HUDEP-2 (cell line): ENCODE measurements at regions not wholly inside any gene's neighbourhood (a gene's known extent, or its start where the extent isn't known, plus 50 kb on each side); places are given as distances from the start of the nearest gene placed in this dataset.

Source experiments
- DNase-seq, 76 experiments: peaks; one replicate each; lab custom pipeline; 2025; ENCODE audit not compliant: unreplicated experiment in 76 of 76; lab: John Stamatoyannopoulos, UW

DNA sequence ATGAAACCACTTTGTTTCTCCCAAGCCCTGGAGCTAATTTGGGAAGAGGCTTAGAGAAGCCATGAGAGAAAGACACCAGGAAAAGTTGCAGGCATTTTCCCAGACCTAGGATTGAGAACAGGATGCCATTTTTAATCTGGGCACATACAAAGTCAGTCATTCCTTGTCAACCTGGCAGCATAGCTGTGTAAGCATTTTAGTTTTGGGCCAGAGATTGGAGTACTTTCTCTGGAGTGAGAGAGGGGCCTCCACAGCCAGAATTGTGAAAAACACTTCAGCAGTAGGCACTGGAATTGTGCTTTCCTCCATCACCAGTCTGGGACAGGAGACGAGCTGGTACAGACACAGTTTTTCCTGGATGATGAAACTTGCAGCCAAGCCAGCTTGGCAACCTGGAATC lies 390.3 kb upstream of the DMAC1 start:
- no peak for DNase-seq

DNA sequence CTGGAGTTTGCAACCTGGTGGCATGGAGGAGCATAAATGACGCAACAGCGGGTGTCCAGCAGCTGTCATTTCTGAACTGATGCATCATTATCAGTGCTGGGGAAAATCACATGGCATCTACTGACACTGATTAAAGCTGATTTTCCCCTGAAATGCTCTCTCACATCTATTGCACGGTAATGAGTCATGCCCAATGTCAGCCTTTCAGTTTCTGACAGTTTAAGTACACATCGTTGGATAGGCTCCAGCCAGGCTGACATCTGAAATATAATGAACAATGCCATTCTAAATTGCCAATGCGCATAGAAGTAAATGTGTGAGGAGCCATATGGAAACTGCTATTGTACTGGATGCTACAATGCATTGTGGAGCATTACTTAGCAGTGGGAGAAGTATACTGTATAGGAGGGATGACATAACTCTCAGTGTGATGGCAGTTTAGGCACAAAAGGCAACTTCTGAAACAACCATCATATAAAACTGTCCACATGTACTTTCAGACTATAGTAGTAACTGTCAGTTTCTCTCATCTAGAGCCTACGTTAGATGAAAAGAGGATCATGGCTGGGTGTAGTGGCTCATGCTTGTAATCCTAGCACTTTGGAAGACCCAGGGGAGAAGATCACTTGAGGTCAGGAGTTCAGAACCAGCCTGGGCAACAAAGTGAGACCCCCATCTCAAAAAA lies 389.3 kb upstream of the DMAC1 start:
- no peak for DNase-seq

- DNase-seq, result no peak
Measured at GRCh38 chr9:8186560-8186959, 387.0 kb upstream of the DMAC1 start.

DNA sequence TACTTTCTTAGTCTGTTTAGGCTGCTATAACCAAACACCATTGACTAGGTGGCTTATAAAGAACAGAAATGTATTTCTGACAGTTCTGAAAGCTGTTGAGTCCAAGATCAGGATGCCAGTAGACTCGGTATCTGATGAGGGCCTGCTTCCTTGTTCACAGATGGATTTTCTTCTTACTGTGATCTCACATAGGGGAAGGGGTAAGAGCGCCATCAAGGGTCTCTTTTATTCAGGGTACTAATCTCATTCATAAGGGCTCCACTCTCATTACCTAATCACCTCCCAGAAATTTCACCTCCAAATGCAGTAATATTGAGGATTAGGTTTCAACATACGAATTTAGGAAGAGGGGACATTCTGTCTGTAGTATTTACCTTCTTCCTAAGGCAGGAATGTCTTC lies 384.0 kb upstream of the DMAC1 start:
- DNase-seq, result no peak

GRCh38 chr9:8179381-8180053 lies 379.9 kb upstream of the DMAC1 start:
- DNase-seq, result no peak

GRCh38 chr9:8172000-8172399 lies 372.4 kb upstream of the DMAC1 start:
- DNase-seq, result no peak

- no peak for DNase-seq
Measured at GRCh38 chr9:8168916-8169438, 369.4 kb upstream of the DMAC1 start.

- no peak for DNase-seq
Measured at GRCh38 chr9:8160787-8161186, 361.2 kb upstream of the DMAC1 start.

DNA sequence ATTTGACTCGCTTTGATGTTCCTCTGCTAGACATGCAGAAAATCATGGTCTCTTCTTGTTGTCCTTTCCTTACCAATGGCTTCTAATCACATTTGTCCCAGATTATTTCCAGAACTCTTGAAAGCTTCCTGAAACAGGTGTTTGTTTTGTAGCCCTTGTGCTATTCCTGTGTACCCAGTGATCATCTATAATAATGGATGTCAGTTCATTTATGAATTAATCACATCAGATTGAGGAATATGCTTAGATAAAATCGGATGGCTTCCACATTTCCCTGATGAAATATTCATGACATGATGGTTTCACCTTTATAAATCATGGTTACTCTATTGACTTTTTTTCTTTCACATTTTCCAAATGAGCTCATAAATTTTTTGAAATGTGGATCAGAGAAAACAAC lies 359.0 kb upstream of the DMAC1 start:
- DNase-seq, result no peak

DNA sequence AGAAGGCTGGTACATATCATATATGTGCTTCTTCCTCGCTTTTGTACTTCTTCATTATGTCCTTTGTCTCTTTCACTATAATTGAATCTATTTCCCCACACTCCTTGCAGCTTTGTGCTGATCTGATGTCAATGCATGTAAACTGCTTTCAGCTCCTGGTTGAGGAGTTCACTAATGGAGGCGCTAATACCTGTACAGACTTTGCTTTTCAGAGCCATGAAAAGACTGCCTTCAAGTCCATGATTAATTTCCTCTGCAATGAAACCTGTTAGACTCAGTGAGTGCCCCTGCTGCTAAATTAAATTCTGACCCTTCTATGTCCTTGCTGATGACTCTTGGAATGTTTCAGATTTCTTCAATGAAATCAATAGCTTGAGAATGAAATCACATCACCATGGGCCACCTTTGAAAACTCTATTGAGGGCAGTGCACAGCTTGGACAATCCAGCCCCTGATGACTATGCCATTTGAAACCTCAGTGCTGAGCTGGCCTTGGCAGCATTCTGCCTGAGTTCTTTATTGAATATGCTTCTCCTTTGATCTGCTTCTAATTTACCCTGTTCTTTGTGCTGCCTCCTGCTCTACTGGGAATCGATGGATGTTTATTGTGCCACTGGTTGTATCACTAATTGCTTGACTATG lies 358.2 kb upstream of the DMAC1 start:
- no peak for DNase-seq

GRCh38 chr9:8156346-8156745 lies 356.8 kb upstream of the DMAC1 start:
- no peak for DNase-seq

DNA sequence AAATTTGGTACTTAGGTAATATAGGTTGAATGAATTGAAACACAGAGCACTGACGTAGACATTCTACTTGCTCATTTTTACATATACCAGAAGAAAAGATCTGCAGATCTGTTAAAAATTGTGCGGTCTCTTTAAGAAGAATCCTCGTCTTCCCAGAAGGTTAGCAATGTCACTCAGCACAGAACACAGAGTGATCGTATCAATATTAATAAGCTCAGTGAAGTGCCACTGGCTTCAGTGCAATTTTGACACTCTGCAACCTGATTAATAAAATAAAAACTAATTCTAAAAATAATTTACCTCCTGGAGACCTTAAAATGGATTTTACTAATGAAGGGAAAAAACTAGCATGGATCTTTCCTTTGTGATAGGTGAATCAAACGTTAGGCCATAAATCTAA lies 356.1 kb upstream of the DMAC1 start:
- DNase-seq, result no peak

GRCh38 chr9:8143677-8144076 lies 344.1 kb upstream of the DMAC1 start:
- DNase-seq, result no peak

DNA sequence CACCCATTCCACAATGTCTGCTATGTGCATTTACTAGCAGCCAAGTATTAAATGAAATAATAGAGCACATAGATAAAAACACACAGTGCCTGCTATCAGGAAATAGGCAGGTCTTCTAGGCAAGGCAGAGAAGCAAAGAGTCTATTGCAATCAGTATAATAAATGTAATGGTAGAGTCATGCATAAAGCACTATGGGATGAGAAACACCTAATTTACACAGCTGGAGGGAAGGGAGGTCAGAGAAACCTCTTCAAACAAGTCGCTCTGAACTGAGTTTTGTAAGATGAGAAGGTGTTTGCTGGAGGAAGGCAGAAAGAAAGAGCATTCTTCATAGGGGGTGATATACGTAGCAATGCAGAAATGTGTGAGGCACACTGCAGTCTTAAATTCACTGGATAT lies 341.0 kb upstream of the DMAC1 start:
- no peak for DNase-seq

- no peak for DNase-seq
Measured at GRCh38 chr9:8139756-8140155, 340.2 kb upstream of the DMAC1 start.

DNA sequence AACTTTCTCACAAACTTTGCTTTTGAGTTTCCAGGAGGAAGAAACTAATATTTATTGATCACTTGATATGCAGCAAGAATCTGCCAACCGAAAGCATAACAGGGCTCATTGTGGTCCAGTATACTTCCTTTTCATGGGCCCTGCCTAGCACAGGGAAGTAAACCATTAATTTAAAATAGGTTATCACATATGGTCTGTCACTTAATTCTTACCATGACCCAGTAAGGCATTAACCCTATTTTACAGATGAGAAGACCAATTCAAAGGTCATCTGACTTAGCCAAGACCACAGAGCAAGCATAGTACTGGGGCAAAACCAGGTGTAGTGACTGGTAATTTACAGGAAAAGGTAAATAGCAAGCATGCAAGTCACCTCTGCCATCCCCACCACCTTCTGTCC lies 336.9 kb upstream of the DMAC1 start:
- DNase-seq, result no peak

- DNase-seq, result no peak
Measured at GRCh38 chr9:8134635-8135034, 335.1 kb upstream of the DMAC1 start.

DNA sequence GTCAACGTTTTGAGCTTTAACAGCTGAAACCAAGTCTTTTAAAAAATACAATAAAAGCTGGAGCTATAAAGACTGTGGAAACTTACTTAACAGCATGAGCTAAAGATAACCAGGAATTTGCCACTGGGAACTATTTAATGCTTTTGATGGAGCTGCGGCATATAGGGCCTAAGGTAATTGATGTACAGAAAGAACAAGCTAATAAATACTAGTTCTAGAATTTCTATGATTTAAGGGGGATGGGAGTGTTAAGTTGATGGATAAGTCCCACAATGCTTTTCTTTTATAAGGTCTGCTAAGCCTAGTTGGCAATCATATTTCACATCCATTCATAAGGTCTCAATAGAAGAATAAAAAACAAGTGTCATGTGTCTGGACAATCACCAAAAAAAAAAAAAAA lies 334.0 kb upstream of the DMAC1 start:
- no peak for DNase-seq

- no peak for DNase-seq
Measured at GRCh38 chr9:8115570-8115969, 316.0 kb upstream of the DMAC1 start.

DNA sequence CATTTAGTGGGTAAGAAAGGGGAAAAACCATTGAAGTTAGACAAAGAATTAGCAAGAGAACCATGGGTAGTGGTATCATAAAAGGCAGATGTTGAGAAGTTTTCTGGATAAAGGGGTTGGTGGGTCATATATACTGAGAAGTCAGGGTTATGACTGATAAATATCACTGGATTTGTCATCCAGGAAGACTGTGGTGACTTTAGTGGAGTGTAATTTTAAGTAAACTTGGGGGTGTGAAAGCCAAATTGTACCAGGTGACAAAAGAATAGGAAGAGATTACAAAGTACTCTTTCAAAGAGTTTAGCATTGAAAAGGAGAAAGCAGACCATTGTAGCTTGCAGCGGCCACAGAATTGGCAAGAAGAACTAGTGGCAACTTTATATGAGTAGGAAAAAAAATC lies 315.2 kb upstream of the DMAC1 start:
- no peak for DNase-seq

DNA sequence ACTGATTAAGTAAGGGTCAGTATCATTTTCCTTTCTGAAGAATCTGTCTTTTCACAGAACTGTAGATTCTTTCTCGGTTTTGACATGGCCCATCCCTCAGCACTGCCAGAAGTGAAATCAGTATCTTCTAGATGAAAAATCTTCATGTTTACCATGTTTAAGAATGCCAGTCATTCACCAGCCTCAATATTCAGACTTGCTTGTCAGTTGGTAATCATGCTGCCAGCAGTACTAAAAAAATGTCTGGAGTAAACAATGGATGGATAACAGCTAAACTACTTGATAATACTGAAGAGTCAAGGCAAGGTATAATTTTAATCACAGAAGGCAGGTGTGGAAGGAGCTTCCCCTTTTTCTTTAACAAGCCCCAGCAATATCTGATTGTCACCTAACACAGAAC lies 306.8 kb upstream of the DMAC1 start:
- no peak for DNase-seq

GRCh38 chr9:8101607-8102006 lies 302.0 kb upstream of the DMAC1 start:
- no peak for DNase-seq
